H9 (cell line): ENCODE measurements at regions not wholly inside any gene's neighbourhood (a gene's known extent, or its start where the extent isn't known, plus 50 kb on each side); places are given as distances from the start of the nearest gene placed in this dataset.

Experiments used
- DNase-seq: peaks from one replicate; pipeline ENCODE4 v3.0.0-alpha.2; 2017
- H2AFZ ChIP-seq: one replicate; pipeline ENCODE4 v1.6.1; 2013; ENCODE audit warnings: mild to moderate bottlenecking, low read length, control low read depth, moderate library complexity
- H2AK5ac ChIP-seq: 2 replicates; pipeline ENCODE4 v1.6.1; 2013; ENCODE audit warnings: low read length, control low read depth, mixed read lengths; ENCODE audit not compliant: insufficient read length
- H2BK120ac ChIP-seq: one replicate; pipeline ENCODE4 v1.6.1; 2013; ENCODE audit warnings: low read depth, mild to moderate bottlenecking, low read length, control low read depth, inconsistent platforms; ENCODE audit not compliant: poor library complexity, severe bottlenecking
- H2BK12ac ChIP-seq: 2 replicates; pipeline ENCODE4 v1.6.1; 2013; ENCODE audit warnings: low read length, control low read depth, mixed read lengths, low read depth; ENCODE audit not compliant: insufficient read length
- H2BK15ac ChIP-seq: 2 replicates; pipeline ENCODE4 v1.6.1; 2013; ENCODE audit warnings: low read depth, low read length, control low read depth
- H2BK20ac ChIP-seq: one replicate; pipeline ENCODE4 v1.6.1; 2013; ENCODE audit warnings: low read depth, mild to moderate bottlenecking, low read length, control low read depth, inconsistent platforms; ENCODE audit not compliant: poor library complexity, severe bottlenecking
- H2BK5ac ChIP-seq: 2 replicates; pipeline ENCODE4 v1.6.1; 2013; ENCODE audit warnings: low read length, control low read depth, mixed read lengths; ENCODE audit not compliant: insufficient read length
- H3K14ac ChIP-seq: 2 replicates; pipeline ENCODE4 v1.6.1; 2013; ENCODE audit warnings: low read length, control low read depth; ENCODE audit not compliant: insufficient read depth
- H3K18ac ChIP-seq: 2 replicates; pipeline ENCODE4 v1.6.1; 2013; ENCODE audit warnings: low read depth, mild to moderate bottlenecking, mixed read lengths, low read length, control low read depth; ENCODE audit not compliant: insufficient read length
- H3K23ac ChIP-seq: 2 replicates; pipeline ENCODE4 v1.6.1; 2013; ENCODE audit warnings: low read length, control low read depth, mixed read lengths, low read depth; ENCODE audit not compliant: insufficient read length
- H3K23me2 ChIP-seq: 2 replicates; pipeline ENCODE4 v1.6.1; 2013; ENCODE audit warnings: low read depth, mild to moderate bottlenecking, mixed read lengths, low read length, control low read depth; ENCODE audit not compliant: insufficient read length, poor library complexity, severe bottlenecking
- H3K27ac ChIP-seq: 2 replicates; pipeline ENCODE4 v1.5.1; 2013; ENCODE audit warnings: low read length, control low read depth, mixed read lengths, low read depth; ENCODE audit not compliant: insufficient read length
- H3K27me3 ChIP-seq: 2 replicates; pipeline ENCODE4 v1.6.1; 2013; ENCODE audit warnings: low read length, control low read depth, inconsistent platforms; ENCODE audit not compliant: insufficient read depth
- H3K4ac ChIP-seq: 2 replicates; pipeline ENCODE4 v1.6.1; 2013; ENCODE audit warnings: low read depth, mild to moderate bottlenecking, control low read depth, inconsistent platforms, low read length, moderate library complexity
- H3K4me1 ChIP-seq: 2 replicates; pipeline ENCODE4 v1.6.1; 2013; ENCODE audit warnings: low read length, control low read depth, inconsistent platforms; ENCODE audit not compliant: insufficient read depth
- H3K4me2 ChIP-seq: 2 replicates; pipeline ENCODE4 v1.6.1; 2013; ENCODE audit warnings: low read length, control low read depth, mixed read lengths; ENCODE audit not compliant: insufficient read length, insufficient read depth
- H3K56ac ChIP-seq: 2 replicates; pipeline ENCODE4 v1.6.1; 2013; ENCODE audit warnings: low read depth, mild to moderate bottlenecking, mixed read lengths, low read length, control low read depth; ENCODE audit not compliant: insufficient read length
- H3K79me1 ChIP-seq: 2 replicates; pipeline ENCODE4 v1.6.1; 2013; ENCODE audit warnings: low read depth, mild to moderate bottlenecking, moderate library complexity, low read length, control low read depth, inconsistent platforms; ENCODE audit not compliant: insufficient read depth, poor library complexity, severe bottlenecking
- H3K79me2 ChIP-seq: 2 replicates; pipeline ENCODE4 v1.6.1; 2013; ENCODE audit warnings: low read length, control low read depth, inconsistent platforms; ENCODE audit not compliant: insufficient read depth
- H3K9ac ChIP-seq: 2 replicates; pipeline ENCODE4 v1.6.1; 2013; ENCODE audit warnings: low read length, control low read depth, mixed read lengths; ENCODE audit not compliant: insufficient read length; ENCODE audit errors: extremely low read depth
- H3K9me3 ChIP-seq: one replicate; pipeline ENCODE4 v1.6.1; 2013; ENCODE audit warnings: low read depth, low read length, inconsistent platforms; ENCODE audit not compliant: control insufficient read depth
- H3T11ph ChIP-seq: one replicate; pipeline ENCODE4 v1.6.1; 2013; ENCODE audit warnings: mild to moderate bottlenecking, low read length, control low read depth, inconsistent platforms
- H4K20me1 ChIP-seq: one replicate; pipeline ENCODE4 v1.6.1; 2013; ENCODE audit not compliant: control insufficient read depth, insufficient read length, insufficient read depth
- H4K5ac ChIP-seq: 2 replicates; pipeline ENCODE4 v1.6.1; 2013; ENCODE audit warnings: low read depth, mild to moderate bottlenecking, mixed read lengths, low read length, control low read depth; ENCODE audit not compliant: insufficient read length
- H4K8ac ChIP-seq: replicated peaks from 2 replicates; pipeline ENCODE4 v1.6.1; 2013; ENCODE audit warnings: low read length, control low read depth, mixed read lengths, low read depth; ENCODE audit not compliant: insufficient read length
- H4K91ac ChIP-seq: 2 replicates; pipeline ENCODE4 v1.6.1; 2013; ENCODE audit warnings: low read depth, mild to moderate bottlenecking, moderate library complexity, mixed read lengths, low read length, control low read depth; ENCODE audit not compliant: insufficient read length
- H3K27ac Mint-ChIP-seq, 3 experiments: 2 replicates in 2 of 3; 3 replicates in 1 of 3; pipeline ENCODE4 v1.8.0; 2020 to 2021; ENCODE audit warnings: mixed read lengths in 3 of 3, mild to moderate bottlenecking in 1 of 3, moderate library complexity in 1 of 3
- H3K27me3 Mint-ChIP-seq: 2 replicates; pipeline ENCODE4 v1.8.0; 2021; ENCODE audit warnings: low read depth, mild to moderate bottlenecking, moderate library complexity, mixed read lengths
- H3K36me3 Mint-ChIP-seq, 3 experiments: 2 replicates in 2 of 3; 3 replicates in 1 of 3; pipeline ENCODE4 v1.8.0; 2020 to 2021; ENCODE audit warnings: low read depth in 3 of 3, mixed read lengths in 3 of 3; ENCODE audit not compliant: insufficient read depth in 1 of 3
- H3K4me1 Mint-ChIP-seq, 2 experiments: 2 replicates each; pipeline ENCODE4 v1.8.0; 2020; ENCODE audit warnings: mixed read lengths in 2 of 2
- H3K4me3 Mint-ChIP-seq, 2 experiments: 2 replicates in 1 of 2; 3 replicates in 1 of 2; pipeline ENCODE4 v1.8.0; 2020 to 2021; ENCODE audit warnings: mild to moderate bottlenecking in 2 of 2, mixed read lengths in 2 of 2, moderate library complexity in 1 of 2
- H3K9me3 Mint-ChIP-seq, 2 experiments: 2 replicates in 1 of 2; 3 replicates in 1 of 2; pipeline ENCODE4 v1.8.0; 2020; ENCODE audit warnings: mild to moderate bottlenecking in 2 of 2, mixed read lengths in 2 of 2, moderate library complexity in 1 of 2
- CTCF ChIP-seq: fragments of 200-600 bp; sonication (generic); conservative IDR thresholded peaks from 3 replicates; pipeline ENCODE4 v1.8.0; 2021; ENCODE audit warnings: antibody characterized with exemption, mild to moderate bottlenecking
- WGBS: extraction: QIAGEN DNeasy Blood & Tissue Kit; methylation state at CpG from one replicate; pipeline ENCODE4 v1.1.7; 2013; ENCODE audit warnings: missing lambda C conversion rate, low lambda C conversion rate, mixed read lengths; ENCODE audit not compliant: insufficient read length; ENCODE audit errors: extremely low coverage; 5-methylcytosine and 5-hydroxymethylcytosine counted together

GRCh38 chr2:126836761-126837679, 61.7 kb upstream of the TEX51 start:
- H2BK120ac ChIP-seq: no peak overlapping the region
- no peak overlapping the region for H4K8ac ChIP-seq
- H4K20me1 ChIP-seq: no peaks in the 10 kb centered on the region
- TF ChIP-seq CTCF: no peak
- no peak overlapping the region for H3K56ac ChIP-seq
- no peak overlapping the region for H3K27ac Mint-ChIP-seq
- no peak overlapping the region for H2BK12ac ChIP-seq
- no peaks in the 10 kb centered on the region for H3K9me3 Mint-ChIP-seq
- H3K4me2 ChIP-seq: no peak overlapping the region
- H3K4me3 Mint-ChIP-seq: no peak overlapping the region
- H2BK20ac ChIP-seq: no peak overlapping the region
- H3K4me1 Mint-ChIP-seq: peaks cover 0 to 9% of the 10 kb centered on the region in 2 experiments; a peak in 2 of 4 replicates
- no peaks in the 10 kb centered on the region for H3K36me3 Mint-ChIP-seq
- H2AK5ac ChIP-seq: no peak overlapping the region
- H2AFZ ChIP-seq: no peak overlapping the region
- no peak overlapping the region for H2BK5ac ChIP-seq
- no peak for DNase-seq
- H3K79me1 ChIP-seq: no peaks in the 10 kb centered on the region
- no peak overlapping the region for H3K23ac ChIP-seq
- no peak overlapping the region for H3K18ac ChIP-seq
- no peak overlapping the region for H3K4ac ChIP-seq
- H4K91ac ChIP-seq: no peak overlapping the region
- no peak overlapping the region for H3K9ac ChIP-seq
- H4K5ac ChIP-seq: no peak overlapping the region
- H3K27ac ChIP-seq: no peak overlapping the region
- H3K27me3 ChIP-seq: no peaks in the 10 kb centered on the region
- H3K14ac ChIP-seq: no peak overlapping the region; the same call in 1 of the 2 replicates
- no CpG with 5 or more reads among the region's 20 CpGs for WGBS
- no peak overlapping the region for H2BK15ac ChIP-seq
- H3K9me3 ChIP-seq: no peaks in the 10 kb centered on the region
- H3K23me2 ChIP-seq: no peaks in the 10 kb centered on the region
- no peaks in the 10 kb centered on the region for H3K4me1 ChIP-seq
- no peaks in the 10 kb centered on the region; the same call in none of the 2 replicates for H3K27me3 Mint-ChIP-seq
- no peak overlapping the region for H3T11ph ChIP-seq
- no peaks in the 10 kb centered on the region for H3K79me2 ChIP-seq
